ENCODE measurements at regions not wholly inside any gene's neighbourhood (a gene's known extent, or its start where the extent isn't known, plus 50 kb on each side); places are given as distances from the start of the nearest gene placed in this dataset.

- DNase-seq (ENCODE audit: low spot score) = no peak
Observed at GRCh38 chr18:73315381-73315780, 447.6 kb upstream of the NETO1 start.

GRCh38 chr18:73313476-73313875 lies 445.7 kb upstream of the NETO1 start:
- no peak for DNase-seq (ENCODE audit: low spot score)

GRCh38 chr18:73296686-73297085 lies 428.9 kb upstream of the NETO1 start:
- no peak for DNase-seq (ENCODE audit: low spot score)

GRCh38 chr18:73292156-73292555 lies 424.4 kb upstream of the NETO1 start:
- no peak for DNase-seq (ENCODE audit: low spot score)

GRCh38 chr18:73288813-73289212 lies 421.0 kb upstream of the NETO1 start:
- DNase-seq (ENCODE audit: low spot score) = no peak

- no peak for DNase-seq (ENCODE audit: low spot score)
Observed at GRCh38 chr18:73286584-73286983, 418.8 kb upstream of the NETO1 start.

GRCh38 chr18:73283788-73284187 lies 416.0 kb upstream of the NETO1 start:
- DNase-seq (ENCODE audit: low spot score) = peak; percentile 62

- DNase-seq (ENCODE audit: low spot score) = no peak
Observed at GRCh38 chr18:73283032-73283431, 415.2 kb upstream of the NETO1 start.

GRCh38 chr18:73279498-73279897 lies 411.7 kb upstream of the NETO1 start:
- DNase-seq (ENCODE audit: low spot score) = no peak

- DNase-seq (ENCODE audit: low spot score) = no peak
Observed at GRCh38 chr18:73274812-73275621, 407.2 kb upstream of the NETO1 start.

GRCh38 chr18:73270920-73271634 lies 403.3 kb upstream of the NETO1 start:
- DNase-seq (ENCODE audit: low spot score) = no peak

- DNase-seq (ENCODE audit: low spot score) = no peak
Observed at GRCh38 chr18:73264562-73264921, 396.8 kb upstream of the NETO1 start.

GRCh38 chr18:73261923-73262322 lies 394.1 kb upstream of the NETO1 start:
- DNase-seq (ENCODE audit: low spot score) = no peak

- DNase-seq (ENCODE audit: low spot score) = no peak
Observed at GRCh38 chr18:73261243-73261642, 393.5 kb upstream of the NETO1 start.

- no peak for DNase-seq (ENCODE audit: low spot score)
Observed at GRCh38 chr18:73258375-73259087, 390.7 kb upstream of the NETO1 start.

- DNase-seq (ENCODE audit: low spot score) = no peak
Observed at GRCh38 chr18:73254564-73254963, 386.8 kb upstream of the NETO1 start.

- no peak for DNase-seq (ENCODE audit: low spot score)
Observed at GRCh38 chr18:73249030-73249429, 381.2 kb upstream of the NETO1 start.

- DNase-seq (ENCODE audit: low spot score) = no peak
Observed at GRCh38 chr18:73246763-73247162, 379.0 kb upstream of the NETO1 start.

- no peak for DNase-seq (ENCODE audit: low spot score)
Observed at GRCh38 chr18:73245345-73245744, 377.6 kb upstream of the NETO1 start.

- no peak for DNase-seq (ENCODE audit: low spot score)
Observed at GRCh38 chr18:73244401-73244800, 376.6 kb upstream of the NETO1 start.

GRCh38 chr18:73240899-73241298 lies 373.1 kb upstream of the NETO1 start:
- no peak for DNase-seq (ENCODE audit: low spot score)

GRCh38 chr18:73235921-73236320 lies 368.1 kb upstream of the NETO1 start:
- DNase-seq (ENCODE audit: low spot score) = no peak

- DNase-seq (ENCODE audit: low spot score) = peak; percentile 10
Observed at GRCh38 chr18:73235491-73235890, 367.7 kb upstream of the NETO1 start.
